ENCODE measurements at regions not wholly inside any gene's neighbourhood (a gene's known extent, or its start where the extent isn't known, plus 50 kb on each side); places are given as distances from the start of the nearest gene placed in this dataset.

DNA sequence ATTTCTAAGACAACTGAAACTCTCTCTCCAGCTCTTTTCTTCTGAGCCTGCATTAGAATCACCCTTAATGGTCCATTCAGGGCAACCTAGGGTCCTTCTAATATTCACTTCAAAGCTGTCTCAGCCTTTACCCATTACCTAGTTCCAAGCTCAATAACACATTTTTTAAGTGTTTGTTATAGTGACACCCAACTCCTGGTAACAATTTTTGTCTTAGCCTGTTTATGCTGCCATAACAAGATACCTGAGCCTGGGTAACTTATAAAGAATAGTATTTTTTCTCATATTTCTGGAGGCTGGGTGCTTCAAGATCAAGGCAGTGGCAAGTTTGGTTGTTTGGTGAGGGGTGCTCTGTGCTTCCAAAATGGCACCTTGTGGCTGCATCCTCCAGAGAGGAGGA is 531.5 kb upstream of the USP24 start:
- TF ChIP-seq, protein P1, sequence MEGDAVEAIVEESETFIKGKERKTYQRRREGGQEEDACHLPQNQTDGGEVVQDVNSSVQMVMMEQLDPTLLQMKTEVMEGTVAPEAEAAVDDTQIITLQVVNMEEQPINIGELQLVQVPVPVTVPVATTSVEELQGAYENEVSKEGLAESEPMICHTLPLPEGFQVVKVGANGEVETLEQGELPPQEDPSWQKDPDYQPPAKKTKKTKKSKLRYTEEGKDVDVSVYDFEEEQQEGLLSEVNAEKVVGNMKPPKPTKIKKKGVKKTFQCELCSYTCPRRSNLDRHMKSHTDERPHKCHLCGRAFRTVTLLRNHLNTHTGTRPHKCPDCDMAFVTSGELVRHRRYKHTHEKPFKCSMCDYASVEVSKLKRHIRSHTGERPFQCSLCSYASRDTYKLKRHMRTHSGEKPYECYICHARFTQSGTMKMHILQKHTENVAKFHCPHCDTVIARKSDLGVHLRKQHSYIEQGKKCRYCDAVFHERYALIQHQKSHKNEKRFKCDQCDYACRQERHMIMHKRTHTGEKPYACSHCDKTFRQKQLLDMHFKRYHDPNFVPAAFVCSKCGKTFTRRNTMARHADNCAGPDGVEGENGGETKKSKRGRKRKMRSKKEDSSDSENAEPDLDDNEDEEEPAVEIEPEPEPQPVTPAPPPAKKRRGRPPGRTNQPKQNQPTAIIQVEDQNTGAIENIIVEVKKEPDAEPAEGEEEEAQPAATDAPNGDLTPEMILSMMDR (IDR thresholded peaks at IDR 0.05; ENCODE audit: control extremely low read depth, extremely low read depth, low read depth, missing control alignments): no peak
- DNase-seq (ENCODE audit: extremely low spot score): no peak
- CTCF ChIA-PET: no interaction called here
- POLR2A ChIA-PET: no interaction called here

DNA sequence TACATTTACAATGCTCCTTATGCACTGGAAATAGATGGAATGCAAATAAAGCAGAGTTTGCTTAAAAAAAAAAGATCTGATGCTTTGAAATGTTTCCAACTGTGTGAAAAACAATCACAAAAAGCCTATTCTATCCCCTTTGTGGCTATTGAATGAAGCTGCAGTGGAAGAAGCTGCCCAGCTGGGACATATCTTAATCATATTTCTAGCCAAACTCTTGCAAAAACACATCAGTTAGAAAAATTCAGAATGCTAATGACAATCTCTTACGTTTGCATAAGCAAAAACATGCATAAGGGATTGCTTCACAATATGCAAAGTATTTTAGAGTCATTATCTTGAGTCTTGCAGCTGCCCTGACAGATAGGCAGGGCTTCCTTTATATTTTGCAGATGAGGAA is 526.4 kb upstream of the USP24 start:
- ChIA-PET POLR2A (no interaction called here), CTCF (no interaction called here)
- TF ChIP-seq, protein P1 (IDR thresholded peaks at IDR 0.05; ENCODE audit: control extremely low read depth, extremely low read depth, low read depth, missing control alignments): no peak
- no peak for DNase-seq (ENCODE audit: extremely low spot score)

DNA sequence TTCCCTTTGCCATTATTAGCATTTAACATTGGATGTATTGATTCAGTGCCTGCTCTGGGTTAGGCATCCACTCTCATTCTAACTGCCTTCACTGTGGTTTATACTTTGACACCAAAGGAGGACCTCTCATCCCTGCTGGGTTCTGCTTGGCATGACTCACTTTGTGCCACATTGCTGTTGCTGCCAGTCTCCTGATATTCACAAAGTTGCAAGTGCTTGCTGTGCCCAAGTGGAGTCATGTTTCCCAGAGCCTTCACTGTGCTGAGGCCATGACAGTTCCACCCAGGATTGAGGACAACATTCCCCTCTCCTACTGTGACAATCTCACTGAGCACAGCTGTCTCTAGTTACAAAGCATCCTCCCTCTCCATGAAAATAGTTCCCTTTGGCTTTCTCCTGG is 519.9 kb upstream of the USP24 start:
- no peak for DNase-seq (ENCODE audit: extremely low spot score)
- ChIA-PET CTCF (no interaction called here), POLR2A (no interaction called here)
- TF ChIP-seq, protein P1 (IDR thresholded peaks at IDR 0.05; ENCODE audit: control extremely low read depth, extremely low read depth, low read depth, missing control alignments): no peak

DNA sequence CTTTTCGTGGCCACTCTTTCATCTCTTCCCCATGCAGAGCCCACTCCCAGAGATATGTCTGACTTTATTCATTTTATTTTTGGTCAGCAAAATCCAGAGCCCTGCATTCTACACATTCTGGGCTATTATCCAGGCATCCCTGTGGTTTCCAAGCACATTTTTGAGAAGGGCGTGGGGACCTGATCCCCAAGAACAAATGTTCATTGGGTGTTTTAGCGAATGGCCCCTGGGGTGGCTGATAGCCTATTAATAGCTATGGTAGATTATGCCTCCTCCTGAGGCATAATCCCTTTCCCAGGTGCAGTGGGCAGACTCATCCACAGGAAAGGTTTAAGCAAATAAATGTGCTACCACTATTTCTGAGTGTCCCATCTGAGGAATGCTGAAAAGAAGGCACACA is 511.8 kb upstream of the USP24 start:
- TF ChIP-seq, protein P1 (IDR thresholded peaks at IDR 0.05; ENCODE audit: control extremely low read depth, extremely low read depth, low read depth, missing control alignments): no peak
- ChIA-PET POLR2A (no interaction called here), CTCF (no interaction called here)
- no peak for DNase-seq (ENCODE audit: extremely low spot score)

DNA sequence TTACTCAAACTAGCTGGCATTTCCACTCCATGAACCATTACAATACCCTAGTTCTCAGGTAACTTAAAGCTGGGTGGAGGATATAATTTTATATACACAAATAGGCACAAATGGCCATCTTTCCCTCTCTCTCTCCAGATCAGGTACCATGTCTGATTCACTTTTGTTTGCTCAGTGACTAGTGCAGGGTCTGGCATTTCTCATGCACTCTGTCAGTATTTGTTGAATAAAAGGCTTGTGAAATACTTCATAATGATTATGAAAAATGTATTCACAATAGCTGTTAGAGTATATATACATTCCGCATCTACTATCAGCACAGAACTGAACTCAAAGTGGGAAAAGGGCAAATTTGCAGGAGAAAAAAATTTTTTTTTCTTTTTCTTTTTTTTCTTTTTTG is 510.2 kb upstream of the USP24 start:
- CTCF ChIA-PET: no interaction called here

DNA sequence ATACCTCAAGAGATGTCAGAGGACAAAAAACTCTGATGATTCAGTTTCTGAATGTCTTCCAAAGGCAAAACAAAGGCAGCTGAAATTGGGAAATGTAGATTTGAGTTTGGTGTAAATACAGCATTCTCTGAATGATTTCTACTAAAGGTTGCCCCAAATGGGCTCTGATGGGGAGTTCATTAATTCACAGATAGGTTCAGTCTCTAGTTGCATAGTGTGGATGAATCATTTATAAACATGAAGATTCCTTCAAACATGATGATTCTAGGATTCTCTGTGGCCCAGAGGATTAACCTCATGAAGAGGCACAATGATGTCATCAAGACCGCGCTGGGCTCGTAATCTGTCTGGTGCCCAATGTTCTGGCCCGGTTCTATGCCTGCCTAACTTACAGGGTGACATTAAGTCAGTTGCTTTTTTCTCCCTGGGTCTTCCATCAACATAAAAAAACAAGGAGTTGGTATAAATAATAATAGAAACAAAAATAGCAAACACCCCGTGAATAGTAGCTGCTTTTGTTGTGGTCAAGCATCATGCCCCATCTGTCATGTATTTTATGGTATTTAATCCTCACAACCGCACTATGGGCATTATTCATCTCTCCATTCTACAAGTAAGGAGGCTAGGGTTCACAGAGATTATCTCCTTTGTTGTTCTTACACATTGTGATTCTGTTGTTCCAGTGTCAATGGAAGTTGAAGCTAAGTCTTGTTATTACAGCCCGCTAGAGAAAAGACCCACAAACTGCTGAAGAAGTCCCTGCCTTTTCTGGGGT is 509.6 kb upstream of the USP24 start:
- ChIA-PET CTCF (interaction anchor here (1.1 kb wide), 1 partner anchor 21 kb away, joined by 3 read pairs; no protein-coding TSS in a partner anchor), POLR2A (no interaction called here)
- DNase-seq (ENCODE audit: extremely low spot score): no peak
- TF ChIP-seq, protein P1 (IDR thresholded peaks at IDR 0.05; ENCODE audit: control extremely low read depth, extremely low read depth, low read depth, missing control alignments): no peak

More for the DNA sequence above, 510.2 kb upstream of the USP24 start:
- POLR2A ChIA-PET: no interaction called here
- TF ChIP-seq, protein P1 (IDR thresholded peaks at IDR 0.05; ENCODE audit: control extremely low read depth, extremely low read depth, low read depth, missing control alignments): no peak
- DNase-seq (ENCODE audit: extremely low spot score): no peak

All from GM10248 (cell line).